ENCODE measurements at regions not wholly inside any gene's neighbourhood (a gene's known extent, or its start where the extent isn't known, plus 50 kb on each side); places are given as distances from the start of the nearest gene placed in this dataset.

DNA sequence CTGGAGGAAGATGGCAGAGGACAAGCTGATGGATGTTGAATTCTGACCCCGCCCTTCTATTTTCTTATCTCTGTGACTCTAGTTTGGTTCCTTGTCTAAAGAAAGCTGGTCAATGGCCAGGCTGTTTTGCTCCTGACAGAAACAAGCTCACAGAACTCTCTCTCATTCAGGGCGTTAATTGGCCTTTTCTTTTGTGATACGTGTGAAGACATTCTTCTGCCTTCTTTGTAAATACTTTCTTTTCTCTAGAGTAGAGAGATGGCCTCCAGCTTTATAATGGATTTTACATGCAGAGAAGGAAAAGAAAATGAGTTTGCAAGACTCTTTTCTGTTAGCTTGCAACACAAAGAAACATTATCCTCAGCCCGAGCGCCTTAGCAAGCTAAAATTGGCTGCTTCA, 492.2 kb upstream of the CCDC196 start:
- TF ChIP-seq, protein P1, sequence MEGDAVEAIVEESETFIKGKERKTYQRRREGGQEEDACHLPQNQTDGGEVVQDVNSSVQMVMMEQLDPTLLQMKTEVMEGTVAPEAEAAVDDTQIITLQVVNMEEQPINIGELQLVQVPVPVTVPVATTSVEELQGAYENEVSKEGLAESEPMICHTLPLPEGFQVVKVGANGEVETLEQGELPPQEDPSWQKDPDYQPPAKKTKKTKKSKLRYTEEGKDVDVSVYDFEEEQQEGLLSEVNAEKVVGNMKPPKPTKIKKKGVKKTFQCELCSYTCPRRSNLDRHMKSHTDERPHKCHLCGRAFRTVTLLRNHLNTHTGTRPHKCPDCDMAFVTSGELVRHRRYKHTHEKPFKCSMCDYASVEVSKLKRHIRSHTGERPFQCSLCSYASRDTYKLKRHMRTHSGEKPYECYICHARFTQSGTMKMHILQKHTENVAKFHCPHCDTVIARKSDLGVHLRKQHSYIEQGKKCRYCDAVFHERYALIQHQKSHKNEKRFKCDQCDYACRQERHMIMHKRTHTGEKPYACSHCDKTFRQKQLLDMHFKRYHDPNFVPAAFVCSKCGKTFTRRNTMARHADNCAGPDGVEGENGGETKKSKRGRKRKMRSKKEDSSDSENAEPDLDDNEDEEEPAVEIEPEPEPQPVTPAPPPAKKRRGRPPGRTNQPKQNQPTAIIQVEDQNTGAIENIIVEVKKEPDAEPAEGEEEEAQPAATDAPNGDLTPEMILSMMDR (IDR thresholded peaks at IDR 0.05; ENCODE audit: low read depth, low read length), result no peak
- no peak for DNase-seq (ENCODE audit: extremely low read depth, low read depth)

- DNase-seq (ENCODE audit: extremely low read depth, low read depth), result no peak
- TF ChIP-seq, protein P1 (IDR thresholded peaks at IDR 0.05; ENCODE audit: low read depth, low read length), result no peak
Observed at GRCh38 chr14:65997347-65997746, 488.8 kb upstream of the CCDC196 start.

GRCh38 chr14:65999865-66000264, 486.3 kb upstream of the CCDC196 start:
- DNase-seq (ENCODE audit: extremely low read depth, low read depth), result no peak
- TF ChIP-seq, protein P1 (IDR thresholded peaks at IDR 0.05; ENCODE audit: low read depth, low read length), result no peak

DNA sequence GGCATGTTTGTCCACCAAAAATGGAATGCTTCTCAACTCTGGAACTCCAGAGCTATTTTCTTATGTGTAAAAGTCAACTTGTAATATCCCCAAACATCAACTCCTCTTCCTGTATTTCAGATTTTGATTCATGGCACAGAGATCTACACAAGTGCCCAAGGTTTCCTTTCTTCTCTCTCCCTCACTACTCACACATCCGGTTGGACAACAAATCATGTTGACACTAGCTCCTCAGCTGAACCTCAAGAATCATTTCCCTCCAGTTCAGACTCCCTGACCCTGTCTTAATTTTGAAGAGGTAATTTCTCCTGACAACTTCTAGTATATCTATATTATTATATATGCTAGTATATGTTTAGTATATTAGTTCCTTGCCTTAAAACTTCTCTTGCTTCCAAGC, 485.4 kb upstream of the CCDC196 start:
- DNase-seq (ENCODE audit: extremely low read depth, low read depth), result no peak
- TF ChIP-seq, protein P1 (IDR thresholded peaks at IDR 0.05; ENCODE audit: low read depth, low read length), result no peak

DNA sequence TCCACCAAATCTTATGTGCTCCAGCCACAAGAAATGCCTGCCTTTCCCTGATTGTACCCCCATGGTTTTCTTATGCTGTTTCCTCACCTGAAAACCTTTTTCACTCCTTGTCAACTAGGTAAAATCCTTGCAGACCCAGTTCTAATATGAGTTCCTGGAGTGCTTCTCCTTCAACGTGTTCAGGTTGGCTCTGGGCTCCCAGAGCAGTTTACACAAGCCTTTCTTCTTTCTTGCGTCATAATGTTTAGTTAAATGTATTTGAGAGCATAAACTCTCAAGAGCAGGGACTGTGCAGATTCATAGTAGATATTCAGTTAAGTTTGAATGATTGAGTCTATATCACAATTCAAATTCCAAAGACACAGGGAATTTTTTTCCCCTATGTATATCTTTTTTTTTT, 484.8 kb upstream of the CCDC196 start:
- DNase-seq (ENCODE audit: extremely low read depth, low read depth), result no peak
- TF ChIP-seq, protein P1 (IDR thresholded peaks at IDR 0.05; ENCODE audit: low read depth, low read length), result no peak

- no peak for DNase-seq (ENCODE audit: extremely low read depth, low read depth)
- TF ChIP-seq, protein P1 (IDR thresholded peaks at IDR 0.05; ENCODE audit: low read depth, low read length), result no peak
Observed at GRCh38 chr14:66003082-66003730, 483.0 kb upstream of the CCDC196 start.

DNA sequence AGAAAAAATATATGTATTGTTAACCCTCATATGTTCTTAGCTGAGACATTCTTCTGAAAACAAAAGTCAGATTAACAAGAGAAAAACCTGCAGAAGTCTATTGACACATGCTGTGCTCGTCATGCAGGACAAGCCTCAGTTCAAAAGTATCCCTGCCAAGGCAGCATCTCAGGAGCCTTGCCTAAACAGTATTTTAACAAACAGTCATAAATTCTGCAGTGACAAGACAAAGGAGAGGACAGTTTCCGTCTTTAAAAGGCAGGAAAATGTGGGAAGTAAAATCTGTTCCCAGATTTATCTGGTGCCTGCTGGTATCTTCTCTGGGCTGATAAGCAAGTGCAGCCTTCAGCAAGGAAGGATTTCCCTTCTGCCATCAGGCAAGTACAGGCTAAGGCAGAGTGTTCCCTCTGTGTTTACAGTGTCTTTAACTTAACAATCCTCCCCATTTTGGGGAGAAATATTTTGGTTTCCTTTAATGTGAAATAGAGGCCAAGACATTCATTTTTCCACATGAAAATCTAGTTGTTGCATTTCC, 480.2 kb upstream of the CCDC196 start:
- TF ChIP-seq, protein P1 (IDR thresholded peaks at IDR 0.05; ENCODE audit: low read depth, low read length), result no peak
- DNase-seq (ENCODE audit: extremely low read depth, low read depth), result no peak

Measured in AG09319 (cell line).